HUES48 (cell line): ENCODE measurements at regions not wholly inside any gene's neighbourhood (a gene's known extent, or its start where the extent isn't known, plus 50 kb on each side); places are given as distances from the start of the nearest gene placed in this dataset.
A peak's percentile ranks its signal among the peaks of the same experiment; 100 is the strongest.

ENCODE experiments used
- H3K27ac ChIP-seq: one replicate; pipeline ENCODE4 v1.7.0; 2013; ENCODE audit warnings: low read depth, low read length, inconsistent platforms
- H3K27me3 ChIP-seq: 2 replicates; pipeline ENCODE4 v1.6.1; 2013; ENCODE audit warnings: mild to moderate bottlenecking, low read length; ENCODE audit not compliant: control insufficient read depth, insufficient read depth
- H3K36me3 ChIP-seq: 2 replicates; pipeline ENCODE4 v1.6.1; 2013; ENCODE audit warnings: low read length; ENCODE audit not compliant: control insufficient read depth, insufficient read depth
- H3K4me1 ChIP-seq: 2 replicates; pipeline ENCODE4 v1.6.1; 2013; ENCODE audit warnings: mild to moderate bottlenecking, low read length; ENCODE audit not compliant: control insufficient read depth, insufficient read depth
- H3K4me3 ChIP-seq: 2 replicates; pipeline ENCODE4 v1.5.1; 2013; ENCODE audit warnings: mild to moderate bottlenecking, low read depth, low read length
- H3K9ac ChIP-seq: 2 replicates; pipeline ENCODE4 v1.6.1; 2013; ENCODE audit warnings: mild to moderate bottlenecking, low read depth, low read length, moderate library complexity
- H3K9me3 ChIP-seq: 2 replicates; pipeline ENCODE4 v1.6.1; 2013; ENCODE audit warnings: low read length; ENCODE audit not compliant: control insufficient read depth, insufficient read depth

- Histone ChIP-seq H3K4me1 (no peaks in the 10 kb centered on the region), H3K27ac (no peak overlapping the region), H3K9ac (no peak overlapping the region)
Observed at GRCh38 chr13:58032676-58033460, 401.3 kb downstream of the PCDH17 start.

GRCh38 chr13:58043971-58044370 is 412.4 kb downstream of the PCDH17 start:
- no peak overlapping the region for H3K9ac ChIP-seq
- no peaks in the 10 kb centered on the region for H3K9me3 ChIP-seq
- no peaks in the 10 kb centered on the region for H3K4me1 ChIP-seq
- no peak overlapping the region for H3K27ac ChIP-seq
- no peaks in the 10 kb centered on the region for H3K27me3 ChIP-seq
- H3K36me3 ChIP-seq, result no peaks in the 10 kb centered on the region
- H3K4me3 ChIP-seq, result no peak overlapping the region

More at GRCh38 chr13:58032676-58033460, 401.3 kb downstream of the PCDH17 start:
- H3K27me3 ChIP-seq, result no peaks in the 10 kb centered on the region
- no peak overlapping the region for H3K4me3 ChIP-seq
- no peaks in the 10 kb centered on the region for H3K9me3 ChIP-seq
- H3K36me3 ChIP-seq, result no peaks in the 10 kb centered on the region

- peaks cover 11% of the 10 kb centered on the region; the same call in 1 of the 2 replicates for H3K4me1 ChIP-seq
- H3K4me3 ChIP-seq, result no peak overlapping the region
- H3K27me3 ChIP-seq, result no peaks in the 10 kb centered on the region
- no peaks in the 10 kb centered on the region for H3K9me3 ChIP-seq
- H3K9ac ChIP-seq, result no peak overlapping the region
- no peaks in the 10 kb centered on the region for H3K36me3 ChIP-seq
- H3K27ac ChIP-seq, result no peak overlapping the region
Observed at GRCh38 chr13:58048670-58049069, 417.1 kb downstream of the PCDH17 start.

GRCh38 chr13:58051396-58051795 is 419.9 kb downstream of the PCDH17 start:
- H3K27me3 ChIP-seq, result no peaks in the 10 kb centered on the region
- H3K4me1 ChIP-seq, result peaks cover 11% of the 10 kb centered on the region; the same call in 1 of the 2 replicates
- no peaks in the 10 kb centered on the region for H3K9me3 ChIP-seq
- H3K9ac ChIP-seq, result 0 out of 2 replicates have a peak overlapping the region, but pooled peaks have one; percentile 51
- H3K27ac ChIP-seq, result no peak overlapping the region
- no peaks in the 10 kb centered on the region for H3K36me3 ChIP-seq
- H3K4me3 ChIP-seq, result no peak overlapping the region; the same call in 1 of the 2 replicates

DNA sequence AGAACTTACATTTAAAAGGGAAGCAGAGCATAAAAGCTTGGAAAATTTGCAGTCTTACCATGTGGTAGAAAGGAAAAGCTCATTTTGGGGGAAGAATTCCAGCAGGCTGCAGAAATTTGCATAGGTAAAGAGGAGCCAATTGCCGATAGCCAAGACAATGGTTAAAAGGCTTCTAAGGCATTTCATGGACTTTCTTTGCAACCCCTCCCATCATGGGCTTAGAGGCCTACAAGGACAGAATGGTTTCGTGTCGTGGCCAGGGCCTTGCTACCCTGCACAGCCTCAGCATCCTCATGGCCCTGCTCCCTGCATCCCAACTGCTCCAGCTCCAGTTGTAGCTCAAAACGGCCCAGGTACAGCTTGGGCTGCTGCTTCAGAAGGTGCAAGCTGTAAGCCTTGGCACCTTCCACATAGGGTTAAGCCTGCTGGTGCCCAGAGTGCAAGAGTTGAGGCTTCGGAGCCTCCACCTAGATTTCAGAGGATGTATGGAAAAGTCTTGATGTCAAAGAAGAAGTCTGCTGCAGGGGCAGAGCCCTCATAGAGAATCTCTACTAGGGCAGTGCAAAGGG is 420.3 kb downstream of the PCDH17 start:
- H3K27ac ChIP-seq, result no peak overlapping the region
- no peaks in the 10 kb centered on the region for H3K9me3 ChIP-seq
- H3K27me3 ChIP-seq, result no peaks in the 10 kb centered on the region
- no peaks in the 10 kb centered on the region for H3K36me3 ChIP-seq
- H3K4me3 ChIP-seq, result no peak overlapping the region; the same call in 1 of the 2 replicates
- H3K4me1 ChIP-seq, result peaks cover 11% of the 10 kb centered on the region; the same call in 1 of the 2 replicates
- 0 out of 2 replicates have a peak overlapping the region, but pooled peaks have one; percentile 51 for H3K9ac ChIP-seq

DNA sequence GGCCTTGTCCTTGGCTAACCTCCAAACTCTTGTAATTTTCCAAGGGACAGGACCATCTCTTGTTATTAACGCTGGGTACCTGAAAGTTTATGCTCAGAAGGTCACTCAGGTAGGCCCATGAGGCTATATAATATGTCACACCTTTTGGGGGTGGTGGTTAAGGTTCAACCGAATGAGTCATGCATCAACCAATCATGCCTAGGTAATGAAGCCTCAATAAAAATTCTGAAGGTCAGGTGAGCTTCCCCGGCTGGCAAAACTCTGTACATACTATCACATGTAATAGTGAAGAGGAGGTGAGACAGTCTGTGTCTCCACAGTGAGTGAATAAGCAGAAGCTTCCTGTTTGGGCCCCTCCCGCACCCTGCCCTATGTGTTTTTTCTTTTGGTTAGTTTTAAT is 424.9 kb downstream of the PCDH17 start:
- no peak overlapping the region for H3K27ac ChIP-seq
- peaks cover 3% of the 10 kb centered on the region; the same call in 1 of the 2 replicates for H3K4me1 ChIP-seq
- H3K9me3 ChIP-seq, result no peaks in the 10 kb centered on the region
- no peak overlapping the region for H3K9ac ChIP-seq
- H3K27me3 ChIP-seq, result no peaks in the 10 kb centered on the region
- H3K36me3 ChIP-seq, result no peaks in the 10 kb centered on the region
- no peak overlapping the region for H3K4me3 ChIP-seq

- no peak overlapping the region for H3K27ac ChIP-seq
- no peaks in the 10 kb centered on the region for H3K36me3 ChIP-seq
- H3K9ac ChIP-seq, result no peak overlapping the region
- H3K27me3 ChIP-seq, result no peaks in the 10 kb centered on the region
- no peaks in the 10 kb centered on the region for H3K4me1 ChIP-seq
- no peak overlapping the region for H3K4me3 ChIP-seq
- H3K9me3 ChIP-seq, result no peaks in the 10 kb centered on the region
Observed at GRCh38 chr13:58059624-58060023, 428.1 kb downstream of the PCDH17 start.

- Histone ChIP-seq H3K36me3 (no peaks in the 10 kb centered on the region), H3K9me3 (no peaks in the 10 kb centered on the region), H3K27ac (peak overlapping the region; percentile 14), H3K4me1 (peaks cover 19% of the 10 kb centered on the region), H3K27me3 (no peaks in the 10 kb centered on the region), H3K9ac (no peak overlapping the region), H3K4me3 (no peak overlapping the region)
Observed at GRCh38 chr13:58080806-58081205, 449.3 kb downstream of the PCDH17 start.

GRCh38 chr13:58081301-58081820 is 449.8 kb downstream of the PCDH17 start:
- Histone ChIP-seq H3K4me3 (no peak overlapping the region), H3K36me3 (no peaks in the 10 kb centered on the region), H3K9me3 (no peaks in the 10 kb centered on the region), H3K27me3 (no peaks in the 10 kb centered on the region), H3K9ac (no peak overlapping the region), H3K4me1 (peaks cover 19% of the 10 kb centered on the region), H3K27ac (peak overlapping the region; percentile 0)

DNA sequence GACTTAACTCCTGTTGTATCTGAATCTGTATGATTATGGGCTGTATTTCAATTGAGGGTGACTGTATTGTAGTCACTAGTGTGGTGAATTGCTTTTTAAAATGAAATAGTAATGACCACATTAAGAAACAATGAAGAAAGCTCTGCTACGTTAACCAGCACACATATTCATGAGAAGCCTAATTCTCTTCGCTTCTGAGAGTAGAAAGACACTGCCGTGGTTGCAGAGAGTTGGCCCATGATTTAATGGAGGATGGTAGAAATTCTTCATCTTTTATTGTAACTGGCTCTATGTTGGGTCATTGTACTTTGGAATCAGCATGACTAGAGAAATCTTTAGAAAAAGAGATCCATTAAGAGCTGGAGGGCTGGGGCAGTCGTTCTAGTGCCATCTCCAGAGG is 451.5 kb downstream of the PCDH17 start:
- no peaks in the 10 kb centered on the region for H3K27me3 ChIP-seq
- H3K9me3 ChIP-seq, result no peaks in the 10 kb centered on the region
- peaks cover 19% of the 10 kb centered on the region for H3K4me1 ChIP-seq
- no peak overlapping the region for H3K27ac ChIP-seq
- H3K9ac ChIP-seq, result no peak overlapping the region
- no peak overlapping the region for H3K4me3 ChIP-seq
- no peaks in the 10 kb centered on the region for H3K36me3 ChIP-seq

DNA sequence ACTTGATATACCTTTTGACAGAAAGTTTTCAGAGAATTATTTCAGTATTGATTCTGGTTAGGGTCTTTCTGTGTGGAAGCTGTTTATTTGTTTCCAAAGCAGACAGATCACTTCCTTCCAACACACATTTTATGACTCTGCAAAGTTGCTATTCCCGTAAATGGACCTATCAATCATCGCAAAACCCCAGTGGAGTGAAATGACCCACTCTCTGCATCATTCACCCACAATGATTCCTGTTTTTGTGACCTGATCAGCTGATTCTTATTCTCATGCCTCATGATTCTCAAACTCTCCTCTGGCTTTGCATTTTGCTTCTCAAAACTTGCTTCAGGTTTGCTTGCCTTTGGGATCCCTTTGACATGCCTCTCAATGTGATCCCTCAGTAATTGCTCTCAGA is 453.7 kb downstream of the PCDH17 start:
- Histone ChIP-seq H3K9me3 (no peaks in the 10 kb centered on the region), H3K27ac (no peak overlapping the region), H3K27me3 (no peaks in the 10 kb centered on the region), H3K4me1 (peaks cover 19% of the 10 kb centered on the region), H3K36me3 (no peaks in the 10 kb centered on the region), H3K9ac (no peak overlapping the region), H3K4me3 (no peak overlapping the region)
